Osteocyte (in vitro differentiated cells): ENCODE measurements at regions not wholly inside any gene's neighbourhood (a gene's known extent, or its start where the extent isn't known, plus 50 kb on each side); places are given as distances from the start of the nearest gene placed in this dataset.
A peak's percentile ranks its signal among the peaks of the same experiment; 100 is the strongest.
"Not testable (repeated sequence)": the region's sequence is repeated elsewhere in the genome, so short reads cannot be mapped to it uniquely, and the experiment has no call there.

Experiments used
- DNase-seq: peaks from one replicate; pipeline ENCODE4 v3.0.0; 2021; ENCODE audit warnings: mixed read lengths; ENCODE audit not compliant: unreplicated experiment; ENCODE audit errors: extremely low spot score
- H3K27ac Mint-ChIP-seq: one replicate; pipeline ENCODE4 v1.8.0; 2021; ENCODE audit warnings: mild to moderate bottlenecking, mixed read lengths; ENCODE audit not compliant: unreplicated experiment
- H3K27me3 Mint-ChIP-seq: one replicate; pipeline ENCODE4 v1.8.0; 2021; ENCODE audit warnings: mixed read lengths; ENCODE audit not compliant: unreplicated experiment
- H3K36me3 Mint-ChIP-seq: one replicate; pipeline ENCODE4 v1.8.0; 2021; ENCODE audit warnings: mixed read lengths; ENCODE audit not compliant: unreplicated experiment
- H3K4me1 Mint-ChIP-seq: one replicate; pipeline ENCODE4 v1.8.0; 2021; ENCODE audit warnings: mixed read lengths; ENCODE audit not compliant: unreplicated experiment
- H3K4me3 Mint-ChIP-seq: one replicate; pipeline ENCODE4 v1.8.0; 2021; ENCODE audit warnings: mild to moderate bottlenecking, moderate library complexity, mixed read lengths; ENCODE audit not compliant: unreplicated experiment
- H3K9me3 Mint-ChIP-seq: one replicate; pipeline ENCODE4 v1.8.0; 2021; ENCODE audit warnings: mixed read lengths; ENCODE audit not compliant: unreplicated experiment
- TF ChIP-seq, protein P1 (sequence below): fragments of 200-600 bp; sonication (generic); IDR thresholded peaks from 2 replicates; pipeline ENCODE4 v1.5.0; 2021; ENCODE audit warnings: antibody characterized with exemption, mild to moderate bottlenecking, moderate library complexity

DNA sequence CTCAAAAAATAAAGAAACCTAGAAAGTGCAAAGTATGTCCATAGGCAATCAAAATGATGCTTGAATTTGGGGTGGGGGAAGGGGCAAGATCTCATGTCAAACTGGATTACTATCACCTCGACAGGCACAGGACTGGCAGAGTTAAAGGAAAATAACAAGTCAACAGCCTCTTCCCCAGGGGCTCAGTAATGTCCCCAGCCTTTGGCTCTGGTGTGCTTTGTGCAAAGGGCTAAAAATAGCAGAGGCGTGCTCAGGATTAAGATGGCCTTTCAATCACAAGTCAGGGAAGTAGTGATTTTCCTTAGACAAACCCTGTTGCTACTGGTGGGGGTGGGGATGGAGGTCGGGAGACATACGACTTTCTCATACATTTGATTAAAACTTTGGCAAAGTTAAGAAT, 63.5 kb upstream of the OLIG2 start:
- no peaks in the 10 kb centered on the region for H3K9me3 Mint-ChIP-seq
- TF ChIP-seq, protein P1, sequence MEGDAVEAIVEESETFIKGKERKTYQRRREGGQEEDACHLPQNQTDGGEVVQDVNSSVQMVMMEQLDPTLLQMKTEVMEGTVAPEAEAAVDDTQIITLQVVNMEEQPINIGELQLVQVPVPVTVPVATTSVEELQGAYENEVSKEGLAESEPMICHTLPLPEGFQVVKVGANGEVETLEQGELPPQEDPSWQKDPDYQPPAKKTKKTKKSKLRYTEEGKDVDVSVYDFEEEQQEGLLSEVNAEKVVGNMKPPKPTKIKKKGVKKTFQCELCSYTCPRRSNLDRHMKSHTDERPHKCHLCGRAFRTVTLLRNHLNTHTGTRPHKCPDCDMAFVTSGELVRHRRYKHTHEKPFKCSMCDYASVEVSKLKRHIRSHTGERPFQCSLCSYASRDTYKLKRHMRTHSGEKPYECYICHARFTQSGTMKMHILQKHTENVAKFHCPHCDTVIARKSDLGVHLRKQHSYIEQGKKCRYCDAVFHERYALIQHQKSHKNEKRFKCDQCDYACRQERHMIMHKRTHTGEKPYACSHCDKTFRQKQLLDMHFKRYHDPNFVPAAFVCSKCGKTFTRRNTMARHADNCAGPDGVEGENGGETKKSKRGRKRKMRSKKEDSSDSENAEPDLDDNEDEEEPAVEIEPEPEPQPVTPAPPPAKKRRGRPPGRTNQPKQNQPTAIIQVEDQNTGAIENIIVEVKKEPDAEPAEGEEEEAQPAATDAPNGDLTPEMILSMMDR, result no peak
- peak; percentile 49 for DNase-seq
- H3K27me3 Mint-ChIP-seq, result peaks cover 35% of the 10 kb centered on the region
- no peak overlapping the region for H3K27ac Mint-ChIP-seq
- H3K4me1 Mint-ChIP-seq, result no peaks in the 10 kb centered on the region
- H3K36me3 Mint-ChIP-seq, result no peaks in the 10 kb centered on the region
- no peak overlapping the region for H3K4me3 Mint-ChIP-seq

DNA sequence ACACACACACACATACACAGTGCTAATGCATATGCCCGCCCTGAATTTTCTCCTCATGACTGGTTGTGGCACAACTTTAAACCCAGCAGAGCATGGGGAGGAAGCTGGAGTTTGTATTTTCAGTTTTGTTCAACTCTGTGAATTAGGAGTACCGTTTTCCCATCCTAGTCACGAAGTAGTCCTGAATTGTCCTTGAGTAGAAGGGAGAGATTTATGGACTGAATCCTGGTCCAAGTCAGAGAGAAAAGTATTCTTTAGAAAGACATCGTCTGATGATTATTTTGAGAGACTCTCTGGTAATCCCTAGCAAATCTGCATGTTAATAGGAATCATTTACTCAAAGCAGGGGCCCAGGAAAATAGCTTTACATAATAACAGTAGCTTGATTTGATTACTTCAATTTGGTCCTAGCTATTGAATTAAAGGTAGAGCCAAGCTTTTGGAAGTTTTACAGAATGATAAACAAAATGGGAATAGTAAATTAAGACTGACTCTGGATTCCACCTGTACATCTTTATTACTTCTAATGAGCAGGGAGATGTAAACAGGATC, 60.5 kb upstream of the OLIG2 start:
- Mint-ChIP-seq H3K4me3 (no peak overlapping the region), H3K4me1 (no peaks in the 10 kb centered on the region), H3K27ac (no peak overlapping the region), H3K9me3 (no peaks in the 10 kb centered on the region), H3K27me3 (peaks cover 31% of the 10 kb centered on the region), H3K36me3 (no peaks in the 10 kb centered on the region)
- TF ChIP-seq, protein P1, result no peak
- DNase-seq, result peak; percentile 7

DNA sequence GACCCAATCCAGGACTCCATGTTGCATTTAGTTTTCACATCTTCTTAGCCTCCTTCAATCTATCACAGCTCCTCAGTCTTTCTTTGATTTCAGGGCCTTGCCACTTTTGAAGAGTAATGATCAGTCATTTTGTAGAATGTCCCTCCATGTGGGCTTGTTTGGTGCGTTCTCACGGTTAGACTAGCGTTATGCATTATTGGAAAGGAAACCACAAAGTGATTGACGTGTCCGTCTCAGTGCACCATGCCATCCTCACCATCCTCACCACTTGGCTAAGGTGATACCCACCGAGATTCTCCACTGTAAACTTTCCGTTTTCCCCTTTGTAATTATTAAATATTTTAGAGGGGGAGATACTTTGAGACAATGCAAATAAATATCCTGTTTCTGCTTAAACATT, 59.6 kb upstream of the OLIG2 start:
- Mint-ChIP-seq H3K27me3 (peaks cover 26% of the 10 kb centered on the region), H3K27ac (no peak overlapping the region), H3K36me3 (no peaks in the 10 kb centered on the region), H3K9me3 (no peaks in the 10 kb centered on the region), H3K4me1 (no peaks in the 10 kb centered on the region), H3K4me3 (no peak overlapping the region)
- DNase-seq, result peak; percentile 25
- TF ChIP-seq, protein P1, result no peak

DNA sequence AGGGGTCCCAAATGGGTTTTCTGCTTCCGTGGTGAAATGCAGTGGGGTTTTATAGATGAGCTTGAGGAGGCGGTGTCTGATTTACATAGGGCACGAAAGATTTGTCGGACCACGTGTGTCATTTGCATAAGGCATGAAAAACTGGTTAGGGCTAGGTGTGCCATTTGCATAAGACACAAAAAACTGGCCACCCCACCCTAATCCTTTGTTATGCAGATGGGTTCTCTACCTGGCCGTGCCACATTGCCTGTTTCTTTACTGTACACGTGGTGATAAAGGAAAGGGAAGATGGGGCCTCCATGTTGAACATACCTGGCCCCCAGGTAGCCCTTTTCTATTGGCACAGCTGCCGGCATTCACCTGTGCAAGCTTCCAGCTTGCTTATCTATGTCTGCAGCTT, 57.6 kb upstream of the OLIG2 start:
- peaks cover 29% of the 10 kb centered on the region for H3K27me3 Mint-ChIP-seq
- DNase-seq, H3K9me3 Mint-ChIP-seq, H3K4me3 Mint-ChIP-seq, H3K27ac Mint-ChIP-seq, H3K36me3 Mint-ChIP-seq, H3K4me1 Mint-ChIP-seq: not testable (repeated sequence)

DNA sequence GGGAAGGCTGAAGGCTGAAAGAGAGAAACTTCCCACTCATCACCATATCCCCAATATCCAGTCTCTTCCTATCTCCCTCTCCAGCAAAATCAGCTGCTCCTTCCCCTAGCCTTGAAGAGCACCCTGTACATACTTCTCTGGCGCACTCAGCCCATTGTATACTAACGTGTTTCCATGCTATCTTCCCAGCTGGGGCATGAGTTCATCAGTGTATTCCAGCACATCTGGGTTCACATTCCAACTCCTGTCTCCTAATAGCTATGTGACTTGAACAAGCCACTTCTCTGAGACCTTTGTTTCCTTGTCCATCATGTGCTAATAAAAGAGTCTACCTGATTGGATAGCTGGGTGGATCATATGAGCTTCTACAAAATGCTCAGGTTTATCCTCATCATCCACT, 51.1 kb upstream of the OLIG2 start:
- TF ChIP-seq, protein P1, result no peak
- peaks cover 33% of the 10 kb centered on the region for H3K27me3 Mint-ChIP-seq
- no peak overlapping the region for H3K4me3 Mint-ChIP-seq
- no peak for DNase-seq
- no peaks in the 10 kb centered on the region for H3K36me3 Mint-ChIP-seq
- no peaks in the 10 kb centered on the region for H3K4me1 Mint-ChIP-seq
- no peaks in the 10 kb centered on the region for H3K9me3 Mint-ChIP-seq
- H3K27ac Mint-ChIP-seq, result no peak overlapping the region
